GM23338 (cell line): ENCODE measurements at regions not wholly inside any gene's neighbourhood (a gene's known extent, or its start where the extent isn't known, plus 50 kb on each side); places are given as distances from the start of the nearest gene placed in this dataset.

Source experiments
- ATAC-seq: fragments of 200-7000 bp; cut with Tn5 transposase; 3 replicates; pipeline ENCODE4 v1.9.1; 2020
- DNase-seq: peaks from one replicate; pipeline ENCODE4 v3.0.0-alpha.2; 2015; ENCODE audit warnings: low spot score
- H2AFZ ChIP-seq: fragments of 200-600 bp; sonication (generic); 2 replicates; pipeline ENCODE4 v1.8.0; 2016; ENCODE audit warnings: antibody characterized with exemption, mild to moderate bottlenecking, moderate library complexity
- H3F3A ChIP-seq: fragments of 200-600 bp; sonication (generic); replicated peaks from 2 replicates; pipeline ENCODE4 v1.8.0; 2017; ENCODE audit warnings: antibody characterized with exemption, mixed run types, low read depth
- H3K27ac ChIP-seq: fragments of 200-600 bp; sonication (generic); 2 replicates; pipeline ENCODE4 v1.6.1; 2016; ENCODE audit warnings: low read depth
- H3K27me3 ChIP-seq: fragments of 200-600 bp; sonication (generic); 2 replicates; pipeline ENCODE4 v1.8.0; 2016; ENCODE audit warnings: mild to moderate bottlenecking, mixed run types, moderate library complexity; ENCODE audit not compliant: insufficient read depth
- H3K36me3 ChIP-seq: fragments of 200-600 bp; sonication (generic); 2 replicates; pipeline ENCODE4 v1.8.0; 2016; ENCODE audit warnings: mild to moderate bottlenecking; ENCODE audit not compliant: insufficient read depth
- H3K4me1 ChIP-seq: fragments of 200-600 bp; sonication (generic); 2 replicates; pipeline ENCODE4 v1.8.0; 2016; ENCODE audit warnings: mild to moderate bottlenecking, moderate library complexity; ENCODE audit not compliant: insufficient read depth
- H3K4me2 ChIP-seq: fragments of 200-600 bp; sonication (generic); 2 replicates; pipeline ENCODE4 v1.7.1; 2017; ENCODE audit warnings: mixed run types
- H3K4me3 ChIP-seq: fragments of 200-600 bp; sonication (generic); 2 replicates; pipeline ENCODE4 v1.6.1; 2016; ENCODE audit warnings: mixed run types
- H3K79me2 ChIP-seq: fragments of 200-600 bp; sonication (generic); replicated peaks from 2 replicates; pipeline ENCODE4 v1.8.0; 2017; ENCODE audit warnings: mild to moderate bottlenecking; ENCODE audit not compliant: insufficient read depth
- H3K9me2 ChIP-seq: fragments of 200-600 bp; sonication (generic); 2 replicates; pipeline ENCODE4 v1.8.0; 2017; ENCODE audit not compliant: insufficient read depth
- H4K20me1 ChIP-seq: fragments of 200-600 bp; sonication (generic); replicated peaks from 2 replicates; pipeline ENCODE4 v1.8.0; 2017; ENCODE audit warnings: mild to moderate bottlenecking; ENCODE audit not compliant: insufficient read depth
- H3K27ac Mint-ChIP-seq: 2 replicates; pipeline ENCODE4 v1.8.0; 2020; ENCODE audit warnings: inconsistent platforms, mild to moderate bottlenecking, moderate library complexity, mixed read lengths
- H3K27me3 Mint-ChIP-seq: 3 replicates; pipeline ENCODE4 v1.8.0; 2022; ENCODE audit warnings: low read depth, mild to moderate bottlenecking, moderate library complexity, mixed read lengths, inconsistent platforms; ENCODE audit not compliant: insufficient read depth, poor library complexity
- H3K36me3 Mint-ChIP-seq: 3 replicates; pipeline ENCODE4 v1.8.0; 2021; ENCODE audit warnings: low read depth, mild to moderate bottlenecking, inconsistent platforms, moderate library complexity, mixed read lengths
- H3K4me1 Mint-ChIP-seq: 3 replicates; pipeline ENCODE4 v1.8.0; 2020; ENCODE audit warnings: mild to moderate bottlenecking, inconsistent platforms, mixed read lengths
- H3K4me3 Mint-ChIP-seq: 3 replicates; pipeline ENCODE4 v1.8.0; 2021; ENCODE audit warnings: moderate library complexity, mild to moderate bottlenecking, inconsistent platforms, mixed read lengths
- H3K9me3 Mint-ChIP-seq: 3 replicates; pipeline ENCODE4 v1.8.0; 2020; ENCODE audit warnings: moderate library complexity, mild to moderate bottlenecking, inconsistent platforms, mixed read lengths
- CREB1 ChIP-seq: fragments of 250-450 bp; sonication (Bioruptor Pico); IDR thresholded peaks from 2 replicates; pipeline ENCODE4 v1.5.0; 2020; ENCODE audit warnings: low read depth, mild to moderate bottlenecking, moderate library complexity
- EZH2 ChIP-seq: fragments of 200-600 bp; sonication (generic); IDR thresholded peaks from one replicate; pipeline ENCODE4 v1.8.0; 2017; ENCODE audit warnings: antibody characterized with exemption, mild to moderate bottlenecking, low read depth; ENCODE audit not compliant: unreplicated experiment
- EZH2phosphoT487 ChIP-seq: fragments of 200-600 bp; sonication (generic); IDR thresholded peaks from one replicate; pipeline ENCODE4 v1.8.1; 2018; ENCODE audit warnings: antibody characterized with exemption; ENCODE audit not compliant: unreplicated experiment
- POLR2AphosphoS5 ChIP-seq: IDR thresholded peaks from 2 replicates; pipeline ENCODE4 v1.6.1; 2016; ENCODE audit warnings: antibody characterized with exemption, low read depth
- STAT1 ChIP-seq: IDR thresholded peaks from one replicate; pipeline ENCODE4 v1.6.1; 2016; ENCODE audit warnings: antibody characterized with exemption; ENCODE audit not compliant: unreplicated experiment
- ZNF114 ChIP-seq: fragments of 250-450 bp; sonication (Bioruptor Pico); IDR thresholded peaks from 2 replicates; pipeline ENCODE4 v1.5.0; 2020; ENCODE audit warnings: mild to moderate bottlenecking, moderate library complexity
- ZNF331 ChIP-seq: fragments of 250-450 bp; sonication (Bioruptor Pico); IDR thresholded peaks from 2 replicates; pipeline ENCODE4 v1.5.0; 2020; ENCODE audit warnings: low read depth, mild to moderate bottlenecking, moderate library complexity
- ZNF462 ChIP-seq: fragments of 250-450 bp; sonication (Bioruptor Pico); IDR thresholded peaks from 2 replicates; pipeline ENCODE4 v1.5.0; 2020; ENCODE audit warnings: mild to moderate bottlenecking, moderate library complexity
- TF ChIP-seq, protein P1 (sequence below), 2 experiments: fragments of 200-600 bp in 1 of 2; sonication (generic) in 1 of 2; conservative IDR thresholded peaks; 2 replicates each; pipeline versions ENCODE4 v1.5.1 to v1.6.1; 2016 to 2017; ENCODE audit warnings: antibody characterized with exemption in 2 of 2, low read depth in 2 of 2, mild to moderate bottlenecking in 2 of 2, moderate library complexity in 1 of 2

GRCh38 chr2:56685205-56685604 lies 501.4 kb downstream of the CCDC85A start:
- H3K36me3 ChIP-seq: no peaks in the 10 kb centered on the region
- H3K27me3 Mint-ChIP-seq: no peaks in the 10 kb centered on the region
- no peaks in the 10 kb centered on the region for H3K9me2 ChIP-seq
- no peaks in the 10 kb centered on the region for H3K4me1 ChIP-seq
- no peaks in the 10 kb centered on the region for H3K9me3 Mint-ChIP-seq
- no peaks in the 10 kb centered on the region for H3K27me3 ChIP-seq
- H3K4me3 Mint-ChIP-seq: no peak overlapping the region
- no peak overlapping the region for H3K27ac ChIP-seq
- peaks cover 3% of the 10 kb centered on the region; the same call in 1 of the 3 replicates for H3K4me1 Mint-ChIP-seq
- no peaks in the 10 kb centered on the region for H3F3A ChIP-seq
- no peaks in the 10 kb centered on the region for H3K79me2 ChIP-seq
- DNase-seq (no peak), ATAC-seq (no peak)
- peak overlapping the region; percentile 33; the same call in 1 of the 2 replicates for H2AFZ ChIP-seq
- no peak overlapping the region for H3K4me2 ChIP-seq
- no peaks in the 10 kb centered on the region for H3K36me3 Mint-ChIP-seq
- no peak overlapping the region for H3K27ac Mint-ChIP-seq
- no peaks in the 10 kb centered on the region for H4K20me1 ChIP-seq
- TF ChIP-seq EZH2phosphoT487 (no peak), EZH2 (no peak), CREB1 (no peak), ZNF114 (CRISPR knock-in tag) (no peak), STAT1 (no peak), POLR2AphosphoS5 (no peak), ZNF331 (CRISPR knock-in tag) (no peak)
- TF ChIP-seq, protein P1, sequence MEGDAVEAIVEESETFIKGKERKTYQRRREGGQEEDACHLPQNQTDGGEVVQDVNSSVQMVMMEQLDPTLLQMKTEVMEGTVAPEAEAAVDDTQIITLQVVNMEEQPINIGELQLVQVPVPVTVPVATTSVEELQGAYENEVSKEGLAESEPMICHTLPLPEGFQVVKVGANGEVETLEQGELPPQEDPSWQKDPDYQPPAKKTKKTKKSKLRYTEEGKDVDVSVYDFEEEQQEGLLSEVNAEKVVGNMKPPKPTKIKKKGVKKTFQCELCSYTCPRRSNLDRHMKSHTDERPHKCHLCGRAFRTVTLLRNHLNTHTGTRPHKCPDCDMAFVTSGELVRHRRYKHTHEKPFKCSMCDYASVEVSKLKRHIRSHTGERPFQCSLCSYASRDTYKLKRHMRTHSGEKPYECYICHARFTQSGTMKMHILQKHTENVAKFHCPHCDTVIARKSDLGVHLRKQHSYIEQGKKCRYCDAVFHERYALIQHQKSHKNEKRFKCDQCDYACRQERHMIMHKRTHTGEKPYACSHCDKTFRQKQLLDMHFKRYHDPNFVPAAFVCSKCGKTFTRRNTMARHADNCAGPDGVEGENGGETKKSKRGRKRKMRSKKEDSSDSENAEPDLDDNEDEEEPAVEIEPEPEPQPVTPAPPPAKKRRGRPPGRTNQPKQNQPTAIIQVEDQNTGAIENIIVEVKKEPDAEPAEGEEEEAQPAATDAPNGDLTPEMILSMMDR (conservative IDR thresholded peaks at IDR 0.05; ENCODE audit: low read depth in 2 of 2): no peak
- H3K4me3 ChIP-seq: no peak overlapping the region

DNA sequence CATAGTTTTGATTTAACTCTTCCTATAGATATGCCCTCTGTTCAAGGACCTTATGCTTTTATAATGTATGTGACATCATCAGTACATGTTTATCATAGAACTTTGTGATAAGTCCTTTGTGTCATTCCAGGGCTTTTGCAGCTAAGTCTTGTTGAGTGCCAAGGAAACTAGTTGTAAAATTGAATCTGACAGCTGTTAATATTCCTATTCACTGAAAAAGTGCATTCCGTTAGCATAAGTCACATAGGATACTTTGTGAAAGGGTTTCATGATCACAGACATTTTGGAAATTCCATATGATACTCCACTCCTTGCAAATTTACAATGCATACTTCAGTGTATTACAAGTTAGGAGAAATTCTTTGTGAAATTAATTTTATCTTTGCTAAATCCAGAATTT lies 503.4 kb downstream of the CCDC85A start:
- no peaks in the 10 kb centered on the region for H3K36me3 Mint-ChIP-seq
- TF ChIP-seq, protein P1 (conservative IDR thresholded peaks at IDR 0.05; ENCODE audit: low read depth in 2 of 2): no peak
- TF ChIP-seq CREB1: no peak
- TF ChIP-seq EZH2: no peak
- no peak for TF ChIP-seq ZNF462 (CRISPR knock-in tag)
- no peak for TF ChIP-seq EZH2phosphoT487
- no peak for TF ChIP-seq ZNF331 (CRISPR knock-in tag)
- TF ChIP-seq POLR2AphosphoS5: no peak

More for the DNA sequence above, 503.4 kb downstream of the CCDC85A start:
- H3K4me2 ChIP-seq: no peak overlapping the region
- Mint-ChIP-seq H3K27me3 (no peaks in the 10 kb centered on the region), H3K27ac (no peak overlapping the region), H3K4me1 (peaks cover 3% of the 10 kb centered on the region; the same call in 1 of the 3 replicates), H3K4me3 (no peak overlapping the region), H3K9me3 (no peaks in the 10 kb centered on the region)
- ATAC-seq (no peak), DNase-seq (no peak)
- H3K79me2 ChIP-seq: no peaks in the 10 kb centered on the region
- H2AFZ ChIP-seq: no peak overlapping the region
- H3K4me1 ChIP-seq: no peaks in the 10 kb centered on the region
- no peak overlapping the region for H3K4me3 ChIP-seq
- no peaks in the 10 kb centered on the region for H4K20me1 ChIP-seq
- H3K27ac ChIP-seq: no peak overlapping the region
- H3F3A ChIP-seq: no peaks in the 10 kb centered on the region
- no peaks in the 10 kb centered on the region for H3K36me3 ChIP-seq
- H3K9me2 ChIP-seq: no peaks in the 10 kb centered on the region
- no peaks in the 10 kb centered on the region for H3K27me3 ChIP-seq
